ENCODE measurements at regions not wholly inside any gene's neighbourhood (a gene's known extent, or its start where the extent isn't known, plus 50 kb on each side); places are given as distances from the start of the nearest gene placed in this dataset.

- CTCF ChIA-PET: interaction anchor here (0.7 kb wide), 1 partner anchor 12 kb away, joined by 3 read pairs; no protein-coding TSS in a partner anchor
- Histone ChIP-seq H3K4me3 (ENCODE audit: low read length) (no peak overlapping the region), H3K4me1 (ENCODE audit: insufficient read depth, low read length) (no peaks in the 10 kb centered on the region), H3K9me3 (ENCODE audit: low read length) (no peaks in the 10 kb centered on the region), H3K27me3 (ENCODE audit: insufficient read depth, low read length, poor library complexity, severe bottlenecking) (no peaks in the 10 kb centered on the region), H3K27ac (ENCODE audit: low read depth, low read length) (no peak overlapping the region), H3K36me3 (ENCODE audit: insufficient read depth, low read length) (no peaks in the 10 kb centered on the region)
- H3K27ac Mint-ChIP-seq: no peak overlapping the region
- POLR2A ChIA-PET: no interaction called here
- no peaks in the 10 kb centered on the region for H3K9me3 Mint-ChIP-seq
- DNase-seq: no peak
- peaks cover 16 to 27% of the 10 kb centered on the region in 2 donors for H3K27me3 Mint-ChIP-seq
- no peak overlapping the region for H3K4me3 Mint-ChIP-seq
- H3K4me1 Mint-ChIP-seq: peaks cover 0 to 6% (median 2%) of the 10 kb centered on the region in 3 donors
- H3K36me3 Mint-ChIP-seq: no peaks in the 10 kb centered on the region
These were observed 127.4 kb upstream of the TMEM161B start for GRCh38 chr5:88396000-88396535.

GRCh38 chr5:88395264-88395663 lies 126.6 kb upstream of the TMEM161B start:
- CTCF ChIA-PET: interaction anchor here (0.7 kb wide), 1 partner anchor 12 kb away, joined by 3 read pairs; no protein-coding TSS in a partner anchor
- Mint-ChIP-seq H3K4me1 (peaks cover 0 to 6% (median 2%) of the 10 kb centered on the region in 3 donors), H3K27ac (no peak overlapping the region)

GRCh38 chr5:88394536-88395175 lies 126.0 kb upstream of the TMEM161B start:
- no peak overlapping the region for H3K27ac Mint-ChIP-seq
- POLR2A ChIA-PET: no interaction called here

More at GRCh38 chr5:88395264-88395663, 126.6 kb upstream of the TMEM161B start:
- Mint-ChIP-seq H3K27me3 (peaks cover 16 to 33% of the 10 kb centered on the region in 2 donors), H3K9me3 (no peaks in the 10 kb centered on the region), H3K4me3 (no peak overlapping the region), H3K36me3 (no peaks in the 10 kb centered on the region)
- Histone ChIP-seq H3K9me3 (ENCODE audit: low read length) (no peaks in the 10 kb centered on the region), H3K27me3 (ENCODE audit: insufficient read depth, low read length, poor library complexity, severe bottlenecking) (no peaks in the 10 kb centered on the region), H3K36me3 (ENCODE audit: insufficient read depth, low read length) (no peaks in the 10 kb centered on the region), H3K27ac (ENCODE audit: low read depth, low read length) (no peak overlapping the region), H3K4me1 (ENCODE audit: insufficient read depth, low read length) (no peaks in the 10 kb centered on the region), H3K4me3 (ENCODE audit: low read length) (no peak overlapping the region)
- DNase-seq: no peak
- POLR2A ChIA-PET: no interaction called here

DNA sequence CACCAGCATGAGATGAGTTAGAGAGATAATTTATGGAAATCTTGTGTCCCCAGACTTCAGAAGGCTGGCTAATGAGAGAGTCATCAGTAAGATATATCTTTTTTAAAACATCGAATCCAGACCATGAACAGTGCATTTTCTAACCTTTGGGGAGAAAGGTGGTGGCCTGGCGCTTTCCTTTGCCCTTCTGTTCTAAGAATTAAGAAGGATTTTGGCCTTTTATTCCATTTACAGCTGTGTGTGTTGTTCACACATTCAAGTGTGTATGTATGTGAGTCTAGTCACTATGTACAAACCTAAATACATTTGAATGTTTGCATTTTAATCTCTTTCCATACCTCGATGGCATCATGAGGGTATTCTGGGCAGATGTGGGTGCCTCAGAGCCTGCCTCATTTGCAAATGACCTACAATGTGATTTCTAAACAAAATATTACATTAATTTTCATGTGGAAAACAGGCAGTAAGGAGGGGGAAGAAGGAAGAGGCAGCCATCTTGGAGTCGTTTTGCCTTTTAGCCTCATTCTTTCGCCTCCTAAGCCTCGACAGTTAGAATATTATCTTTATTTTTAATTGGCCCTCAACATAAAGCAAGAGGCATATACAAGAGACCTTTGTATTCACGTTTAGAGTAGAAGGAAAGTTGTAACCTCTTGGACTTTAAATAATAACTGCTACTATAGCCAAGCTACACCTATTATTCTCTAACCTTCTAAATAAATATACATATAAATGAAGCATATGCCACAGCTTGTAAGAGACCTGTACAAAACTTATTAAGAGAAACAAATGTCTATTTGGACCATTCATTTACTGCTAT lies 125.3 kb upstream of the TMEM161B start:
- Histone ChIP-seq H3K27ac (ENCODE audit: low read depth, low read length) (no peak overlapping the region), H3K9me3 (ENCODE audit: low read length) (no peaks in the 10 kb centered on the region), H3K4me1 (ENCODE audit: insufficient read depth, low read length) (no peaks in the 10 kb centered on the region), H3K36me3 (ENCODE audit: insufficient read depth, low read length) (no peaks in the 10 kb centered on the region), H3K27me3 (ENCODE audit: insufficient read depth, low read length, poor library complexity, severe bottlenecking) (no peaks in the 10 kb centered on the region), H3K4me3 (ENCODE audit: low read length) (no peak overlapping the region)
- Mint-ChIP-seq H3K4me3 (no peak overlapping the region), H3K36me3 (no peaks in the 10 kb centered on the region), H3K9me3 (no peaks in the 10 kb centered on the region), H3K4me1 (peaks cover 0 to 6% (median 2%) of the 10 kb centered on the region in 3 donors), H3K27ac (no peak overlapping the region), H3K27me3 (peaks cover 21 to 46% of the 10 kb centered on the region in 2 donors)
- no peak for DNase-seq
- POLR2A ChIA-PET: no interaction called here
- CTCF ChIA-PET: no interaction called here

More at GRCh38 chr5:88394536-88395175, 126.0 kb upstream of the TMEM161B start:
- CTCF ChIA-PET: no interaction called here
- peaks cover 18 to 39% of the 10 kb centered on the region in 2 donors for H3K27me3 Mint-ChIP-seq
- Histone ChIP-seq H3K4me3 (ENCODE audit: low read length) (no peak overlapping the region), H3K36me3 (ENCODE audit: insufficient read depth, low read length) (no peaks in the 10 kb centered on the region), H3K27ac (ENCODE audit: low read depth, low read length) (no peak overlapping the region), H3K9me3 (ENCODE audit: low read length) (no peaks in the 10 kb centered on the region), H3K4me1 (ENCODE audit: insufficient read depth, low read length) (no peaks in the 10 kb centered on the region), H3K27me3 (ENCODE audit: insufficient read depth, low read length, poor library complexity, severe bottlenecking) (no peaks in the 10 kb centered on the region)
- H3K36me3 Mint-ChIP-seq: no peaks in the 10 kb centered on the region
- no peaks in the 10 kb centered on the region for H3K9me3 Mint-ChIP-seq
- peaks cover 0 to 6% (median 2%) of the 10 kb centered on the region in 3 donors for H3K4me1 Mint-ChIP-seq
- no peak overlapping the region for H3K4me3 Mint-ChIP-seq
- DNase-seq: no peak

GRCh38 chr5:88393042-88393441 lies 124.4 kb upstream of the TMEM161B start:
- Mint-ChIP-seq H3K36me3 (no peaks in the 10 kb centered on the region), H3K4me3 (no peak overlapping the region), H3K9me3 (no peaks in the 10 kb centered on the region), H3K27ac (no peak overlapping the region), H3K4me1 (peaks cover 0 to 6% (median 2%) of the 10 kb centered on the region in 3 donors), H3K27me3 (peaks cover 17 to 47% of the 10 kb centered on the region in 2 donors)
- H3K9me3 ChIP-seq (ENCODE audit: low read length): no peaks in the 10 kb centered on the region
- no peak overlapping the region for H3K4me3 ChIP-seq (ENCODE audit: low read length)
- no peak for DNase-seq
- no peaks in the 10 kb centered on the region for H3K36me3 ChIP-seq (ENCODE audit: insufficient read depth, low read length)
- no peak overlapping the region for H3K27ac ChIP-seq (ENCODE audit: low read depth, low read length)
- H3K4me1 ChIP-seq (ENCODE audit: insufficient read depth, low read length): no peaks in the 10 kb centered on the region
- POLR2A ChIA-PET: no interaction called here
- CTCF ChIA-PET: no interaction called here
- H3K27me3 ChIP-seq (ENCODE audit: insufficient read depth, low read length, poor library complexity, severe bottlenecking): no peaks in the 10 kb centered on the region

DNA sequence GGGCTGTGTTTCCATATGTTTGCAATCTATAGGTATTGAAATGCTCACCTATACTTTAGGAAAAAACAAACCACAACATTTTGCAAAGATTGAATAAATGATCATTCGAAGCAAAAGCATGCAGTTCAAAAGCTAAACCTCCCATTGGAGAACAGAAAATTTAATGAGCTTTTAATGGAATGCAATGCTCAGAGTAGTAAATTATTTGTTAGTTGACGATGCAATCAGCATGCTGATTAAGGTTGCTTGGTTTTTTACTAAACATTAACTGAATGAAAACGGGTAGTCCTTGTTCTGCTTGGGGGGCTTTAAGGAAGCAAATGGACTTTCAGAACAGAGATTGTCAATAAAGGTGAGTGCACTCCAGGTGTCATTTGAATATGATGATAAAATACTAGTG lies 123.3 kb upstream of the TMEM161B start:
- H3K27me3 ChIP-seq (ENCODE audit: insufficient read depth, low read length, poor library complexity, severe bottlenecking): no peaks in the 10 kb centered on the region
- no peak overlapping the region for H3K27ac ChIP-seq (ENCODE audit: low read depth, low read length)
- no peak for DNase-seq
- no peaks in the 10 kb centered on the region for H3K4me1 ChIP-seq (ENCODE audit: insufficient read depth, low read length)
- ChIA-PET CTCF (no interaction called here), POLR2A (no interaction called here)
- H3K9me3 Mint-ChIP-seq: peaks cover 0 to 3% (median 0%) of the 10 kb centered on the region in 5 donors
- H3K27me3 Mint-ChIP-seq: peaks cover 12 to 47% of the 10 kb centered on the region in 2 donors
- no peaks in the 10 kb centered on the region for H3K4me1 Mint-ChIP-seq
- no peak overlapping the region for H3K27ac Mint-ChIP-seq
- no peaks in the 10 kb centered on the region for H3K36me3 Mint-ChIP-seq
- H3K4me3 ChIP-seq (ENCODE audit: low read length): no peak overlapping the region
- H3K9me3 ChIP-seq (ENCODE audit: low read length): no peaks in the 10 kb centered on the region
- no peak overlapping the region for H3K4me3 Mint-ChIP-seq
- no peaks in the 10 kb centered on the region for H3K36me3 ChIP-seq (ENCODE audit: insufficient read depth, low read length)

DNA sequence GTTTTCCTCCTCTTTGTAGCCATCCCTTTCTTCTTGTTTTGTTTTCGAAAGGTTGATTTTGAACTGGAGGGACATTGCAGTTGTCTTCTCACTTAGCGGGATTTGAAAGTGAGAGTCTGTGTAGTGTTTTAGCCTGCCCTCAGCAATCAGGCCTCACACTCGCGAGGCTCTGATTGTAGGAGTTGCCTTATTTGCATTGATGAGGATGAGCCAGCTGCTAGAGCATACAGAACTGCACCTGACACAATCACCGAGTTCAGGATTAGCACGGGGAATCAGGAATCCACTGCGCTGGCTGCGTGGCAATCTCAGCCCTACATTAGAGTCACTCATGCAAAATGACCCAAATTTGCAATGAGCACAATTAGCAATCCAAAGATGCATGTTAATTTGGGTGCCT lies 122.5 kb upstream of the TMEM161B start:
- peaks cover 6 to 41% of the 10 kb centered on the region in 2 donors for H3K27me3 Mint-ChIP-seq
- Histone ChIP-seq H3K36me3 (ENCODE audit: insufficient read depth, low read length) (no peaks in the 10 kb centered on the region), H3K27me3 (ENCODE audit: insufficient read depth, low read length, poor library complexity, severe bottlenecking) (no peaks in the 10 kb centered on the region), H3K4me1 (ENCODE audit: insufficient read depth, low read length) (no peaks in the 10 kb centered on the region), H3K4me3 (ENCODE audit: low read length) (no peak overlapping the region), H3K27ac (ENCODE audit: low read depth, low read length) (no peak overlapping the region), H3K9me3 (ENCODE audit: low read length) (no peaks in the 10 kb centered on the region)
- POLR2A ChIA-PET: no interaction called here
- H3K27ac Mint-ChIP-seq: no peak overlapping the region
- peaks cover 0 to 3% (median 0%) of the 10 kb centered on the region in 5 donors for H3K9me3 Mint-ChIP-seq
- H3K36me3 Mint-ChIP-seq: no peaks in the 10 kb centered on the region
- CTCF ChIA-PET: no interaction called here
- no peak overlapping the region for H3K4me3 Mint-ChIP-seq
- no peak for DNase-seq
- no peaks in the 10 kb centered on the region for H3K4me1 Mint-ChIP-seq

GRCh38 chr5:88390481-88390880 lies 121.8 kb upstream of the TMEM161B start:
- H3K27ac ChIP-seq (ENCODE audit: low read depth, low read length): no peak overlapping the region
- Mint-ChIP-seq H3K4me1 (no peaks in the 10 kb centered on the region), H3K9me3 (peaks cover 0 to 3% (median 0%) of the 10 kb centered on the region in 5 donors), H3K27me3 (peaks cover 6 to 38% of the 10 kb centered on the region in 2 donors), H3K4me3 (no peak overlapping the region), H3K27ac (peak overlapping the region in 1 of 8 donors; percentile 11), H3K36me3 (no peaks in the 10 kb centered on the region)
- POLR2A ChIA-PET: no interaction called here
- DNase-seq: no peak
- H3K36me3 ChIP-seq (ENCODE audit: insufficient read depth, low read length): no peaks in the 10 kb centered on the region
- CTCF ChIA-PET: no interaction called here
- H3K27me3 ChIP-seq (ENCODE audit: insufficient read depth, low read length, poor library complexity, severe bottlenecking): no peaks in the 10 kb centered on the region
- no peak overlapping the region for H3K4me3 ChIP-seq (ENCODE audit: low read length)
- H3K4me1 ChIP-seq (ENCODE audit: insufficient read depth, low read length): no peaks in the 10 kb centered on the region
- H3K9me3 ChIP-seq (ENCODE audit: low read length): no peaks in the 10 kb centered on the region

Data from CD8-positive, alpha-beta memory T cell (primary cell).